OCI-LY7 (cell line): ENCODE measurements at regions not wholly inside any gene's neighbourhood (a gene's known extent, or its start where the extent isn't known, plus 50 kb on each side); places are given as distances from the start of the nearest gene placed in this dataset.

ENCODE experiments used
- EZH2phosphoT487 ChIP-seq: fragments of 200-600 bp; sonication (generic); IDR thresholded peaks from 2 replicates; pipeline ENCODE4 v1.6.1; 2018; ENCODE audit warnings: low read depth, borderline replicate concordance, mild to moderate bottlenecking, mixed run types, antibody characterized with exemption, low read length, moderate library complexity, mixed read lengths
- TF ChIP-seq, protein P1 (sequence below): fragments of 200-600 bp; sonication (generic); conservative IDR thresholded peaks from 2 replicates; pipeline ENCODE4 v1.5.1; 2014; ENCODE audit warnings: mild to moderate bottlenecking, antibody characterized with exemption, low read length, moderate library complexity, mixed read lengths

DNA sequence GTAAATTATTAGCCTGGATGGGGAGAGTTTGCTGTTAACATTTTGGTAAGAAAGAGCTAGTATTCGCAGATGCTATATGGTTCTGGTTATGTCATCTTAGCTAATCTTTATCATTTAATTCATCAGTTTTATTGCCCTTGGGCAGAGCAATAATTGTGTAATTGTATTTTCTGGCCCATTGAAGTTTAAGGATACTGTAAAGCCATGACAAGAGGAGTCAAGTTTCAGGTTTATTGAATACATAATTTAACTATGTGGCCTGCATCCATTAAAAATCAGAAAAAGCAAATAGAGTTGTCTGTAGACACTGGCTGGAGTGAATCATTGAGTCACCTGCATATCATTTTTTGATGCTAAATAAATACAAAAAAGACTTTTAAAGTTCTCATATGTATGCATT, 255.8 kb downstream of the PRELID2 start:
- TF ChIP-seq, protein P1, sequence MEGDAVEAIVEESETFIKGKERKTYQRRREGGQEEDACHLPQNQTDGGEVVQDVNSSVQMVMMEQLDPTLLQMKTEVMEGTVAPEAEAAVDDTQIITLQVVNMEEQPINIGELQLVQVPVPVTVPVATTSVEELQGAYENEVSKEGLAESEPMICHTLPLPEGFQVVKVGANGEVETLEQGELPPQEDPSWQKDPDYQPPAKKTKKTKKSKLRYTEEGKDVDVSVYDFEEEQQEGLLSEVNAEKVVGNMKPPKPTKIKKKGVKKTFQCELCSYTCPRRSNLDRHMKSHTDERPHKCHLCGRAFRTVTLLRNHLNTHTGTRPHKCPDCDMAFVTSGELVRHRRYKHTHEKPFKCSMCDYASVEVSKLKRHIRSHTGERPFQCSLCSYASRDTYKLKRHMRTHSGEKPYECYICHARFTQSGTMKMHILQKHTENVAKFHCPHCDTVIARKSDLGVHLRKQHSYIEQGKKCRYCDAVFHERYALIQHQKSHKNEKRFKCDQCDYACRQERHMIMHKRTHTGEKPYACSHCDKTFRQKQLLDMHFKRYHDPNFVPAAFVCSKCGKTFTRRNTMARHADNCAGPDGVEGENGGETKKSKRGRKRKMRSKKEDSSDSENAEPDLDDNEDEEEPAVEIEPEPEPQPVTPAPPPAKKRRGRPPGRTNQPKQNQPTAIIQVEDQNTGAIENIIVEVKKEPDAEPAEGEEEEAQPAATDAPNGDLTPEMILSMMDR: no peak
- TF ChIP-seq EZH2phosphoT487: no peak
